ENCODE measurements at regions not wholly inside any gene's neighbourhood (a gene's known extent, or its start where the extent isn't known, plus 50 kb on each side); places are given as distances from the start of the nearest gene placed in this dataset.

- H3K27ac Mint-ChIP-seq (ENCODE audit: unreplicated experiment) = no peak overlapping the region
- peaks cover 7% of the 10 kb centered on the region for H3K36me3 Mint-ChIP-seq (ENCODE audit: insufficient read depth, unreplicated experiment)
- no peak for DNase-seq
- no peaks in the 10 kb centered on the region for H3K9me3 Mint-ChIP-seq (ENCODE audit: low read depth, unreplicated experiment)
- CTCF ChIA-PET = interaction anchor here (0.6 to 1.6 kb wide), 5 partner anchors 8 to 471 kb away, joined by 3 to 9 read pairs (median 4); no protein-coding TSS in a partner anchor
- H3K4me1 Mint-ChIP-seq (ENCODE audit: low read depth, unreplicated experiment) = peaks cover 48% of the 10 kb centered on the region
- TF ChIP-seq CTCF (IDR thresholded peaks at IDR 0.05; ENCODE audit: unreplicated experiment) = no peak
- intact Hi-C loops (cut with micrococcal nuclease; ENCODE audit: unreplicated experiment) = loop anchor here (5.0 kb wide), 2 partner anchors 131 to 506 kb away; partner anchors contain the start of gene TLE3
- no TSS peak for BruUV-seq (replicated peaks)
- H3K4me3 Mint-ChIP-seq (ENCODE audit: low read depth, unreplicated experiment) = no peak overlapping the region
- peaks cover 65% of the 10 kb centered on the region for H3K27me3 Mint-ChIP-seq (ENCODE audit: unreplicated experiment)
Measured at GRCh38 chr15:69590932-69591524, 138.4 kb downstream of the RPLP1 start.

GRCh38 chr15:69591905-69592508 lies 139.4 kb downstream of the RPLP1 start:
- peak overlapping the region; percentile 9 for H3K27ac Mint-ChIP-seq (ENCODE audit: unreplicated experiment)
- CTCF ChIA-PET = interaction anchor here (0.6 to 1.6 kb wide), 12 partner anchors 9 to 1062 kb away, joined by 3 to 10 read pairs (median 4); no protein-coding TSS in a partner anchor
- peaks cover 65% of the 10 kb centered on the region for H3K27me3 Mint-ChIP-seq (ENCODE audit: unreplicated experiment)
- peak; percentile 37 for DNase-seq
- peaks cover 52% of the 10 kb centered on the region for H3K4me1 Mint-ChIP-seq (ENCODE audit: low read depth, unreplicated experiment)
- intact Hi-C loops (cut with micrococcal nuclease; ENCODE audit: unreplicated experiment) = loop anchor here (5.0 kb wide), 2 partner anchors 130 to 505 kb away; partner anchors contain the start of gene TLE3
- no peaks in the 10 kb centered on the region for H3K9me3 Mint-ChIP-seq (ENCODE audit: low read depth, unreplicated experiment)
- H3K36me3 Mint-ChIP-seq (ENCODE audit: insufficient read depth, unreplicated experiment) = peaks cover 7% of the 10 kb centered on the region
- no TSS peak for BruUV-seq (replicated peaks)
- H3K4me3 Mint-ChIP-seq (ENCODE audit: low read depth, unreplicated experiment) = peak overlapping the region; percentile 0
- no peak for TF ChIP-seq CTCF (IDR thresholded peaks at IDR 0.05; ENCODE audit: unreplicated experiment)

GRCh38 chr15:69592954-69593353 lies 140.3 kb downstream of the RPLP1 start:
- H3K9me3 Mint-ChIP-seq (ENCODE audit: low read depth, unreplicated experiment) = no peaks in the 10 kb centered on the region
- no peak for TF ChIP-seq CTCF (IDR thresholded peaks at IDR 0.05; ENCODE audit: unreplicated experiment)
- no TSS peak for BruUV-seq (replicated peaks)
- no peak for DNase-seq
- no peak overlapping the region for H3K4me3 Mint-ChIP-seq (ENCODE audit: low read depth, unreplicated experiment)
- H3K36me3 Mint-ChIP-seq (ENCODE audit: insufficient read depth, unreplicated experiment) = peaks cover 7% of the 10 kb centered on the region
- CTCF ChIA-PET = interaction anchor here (0.6 to 1.8 kb wide), 3 partner anchors 35 to 934 kb away, joined by 3 to 6 read pairs (median 5); no protein-coding TSS in a partner anchor
- peaks cover 65% of the 10 kb centered on the region for H3K27me3 Mint-ChIP-seq (ENCODE audit: unreplicated experiment)
- H3K27ac Mint-ChIP-seq (ENCODE audit: unreplicated experiment) = no peak overlapping the region
- H3K4me1 Mint-ChIP-seq (ENCODE audit: low read depth, unreplicated experiment) = peaks cover 52% of the 10 kb centered on the region
- intact Hi-C loops (cut with micrococcal nuclease; ENCODE audit: unreplicated experiment) = loop anchor here (5.0 kb wide), 2 partner anchors 129 to 504 kb away; partner anchors contain the start of gene TLE3

- BruUV-seq (replicated peaks) = no TSS peak
- H3K27ac Mint-ChIP-seq (ENCODE audit: unreplicated experiment) = no peak overlapping the region
Measured at GRCh38 chr15:69593488-69593887, 140.9 kb downstream of the RPLP1 start.

More at GRCh38 chr15:69593488-69593887, 140.9 kb downstream of the RPLP1 start:
- H3K9me3 Mint-ChIP-seq (ENCODE audit: low read depth, unreplicated experiment) = no peaks in the 10 kb centered on the region
- no peak for DNase-seq
- H3K4me1 Mint-ChIP-seq (ENCODE audit: low read depth, unreplicated experiment) = peaks cover 52% of the 10 kb centered on the region
- peaks cover 7% of the 10 kb centered on the region for H3K36me3 Mint-ChIP-seq (ENCODE audit: insufficient read depth, unreplicated experiment)
- peaks cover 65% of the 10 kb centered on the region for H3K27me3 Mint-ChIP-seq (ENCODE audit: unreplicated experiment)
- no peak for TF ChIP-seq CTCF (IDR thresholded peaks at IDR 0.05; ENCODE audit: unreplicated experiment)
- CTCF ChIA-PET = interaction anchor here (0.6 to 1.8 kb wide), 6 partner anchors 17 to 144 kb away, joined by 3 to 9 read pairs (median 5); no protein-coding TSS in a partner anchor
- intact Hi-C loops (cut with micrococcal nuclease; ENCODE audit: unreplicated experiment) = loop anchor here (5.0 kb wide), 2 partner anchors 129 to 504 kb away; partner anchors contain the start of gene TLE3
- H3K4me3 Mint-ChIP-seq (ENCODE audit: low read depth, unreplicated experiment) = peak overlapping the region; percentile 51

All from Calu3 (cell line).